K562 (cell line): ENCODE measurements at regions not wholly inside any gene's neighbourhood (a gene's known extent, or its start where the extent isn't known, plus 50 kb on each side); places are given as distances from the start of the nearest gene placed in this dataset.

Source experiments
- ATAC-seq: fragments of 200-7000 bp; cut with Tn5 transposase; 3 replicates; pipeline ENCODE4 v1.9.1; 2020; ENCODE audit warnings: moderate library complexity
- BruUV-seq: library from RNA; stranded (reverse); fragments of 400-500 nt; replicated peaks from 2 replicates; lab custom pipeline; 2021; lab: Mats Ljungman, UMichigan
- CTCF ChIA-PET: fragments of 300-600 bp; formaldehyde crosslinking; extraction: SDS; loops from one replicate; lab custom pipeline; 2021; ENCODE audit warnings: low intra/inter-chr PET ratio; lab: Yijun Ruan, JAX
- POLR2A ChIA-PET: fragments of 300-600, 350-650 bp; sonication (Branson Sonifier 250); formaldehyde crosslinking; extraction: SDS; loops from one replicate; lab custom pipeline; 2021; ENCODE audit warnings: antibody characterized with exemption, inconsistent platforms; lab: Yijun Ruan, JAX
- DNase-seq, 4 experiments: peaks; one replicate each; pipeline versions ENCODE4 v3.0.0 to v3.0.0-alpha.2; 2011 to 2018; ENCODE audit warnings: low spot score in 3 of 4, mixed read lengths in 3 of 4; ENCODE audit errors: extremely low read depth in 1 of 4
- FAIRE-seq: peaks from 2 replicates; lab custom pipeline; 2011; peaks lifted over from hg19 to GRCh38; lab: Jason Lieb, UNC
- H2AFZ ChIP-seq: 2 replicates; pipeline ENCODE4 v1.6.0; 2011; ENCODE audit warnings: low read depth, low read length, control low read depth, inconsistent platforms
- H3K27ac ChIP-seq: fragments of 200-600 bp; 3 replicates; pipeline ENCODE4 v1.8.0; 2011; ENCODE audit warnings: low read depth, mild to moderate bottlenecking, control low read depth, inconsistent platforms, low read length, moderate library complexity, mixed read lengths; ENCODE audit errors: extremely low read depth
- H3K27me3 ChIP-seq, 2 experiments: fragments of 300-600 bp in 1 of 2; 2 replicates in 1 of 2; 3 replicates in 1 of 2; pipeline versions ENCODE4 v1.6.0 to v1.8.0; 2011; ENCODE audit warnings: inconsistent platforms in 2 of 2, low read length in 2 of 2, mild to moderate bottlenecking in 1 of 2, mixed read lengths in 1 of 2, moderate library complexity in 1 of 2; ENCODE audit not compliant: control insufficient read depth in 2 of 2, insufficient read depth in 2 of 2
- H3K36me3 ChIP-seq: fragments of 300-600 bp; 3 replicates; pipeline ENCODE4 v1.8.0; 2011; ENCODE audit warnings: mild to moderate bottlenecking, low read length, inconsistent platforms; ENCODE audit not compliant: control insufficient read depth, insufficient read depth
- H3K4me1 ChIP-seq, 2 experiments: fragments of 200-600 bp in 1 of 2; replicated peaks in 1 of 2; 2 replicates in 1 of 2; 3 replicates in 1 of 2; pipeline versions ENCODE4 v1.5.1 to v1.8.0; 2011; ENCODE audit warnings: inconsistent platforms in 2 of 2, low read length in 2 of 2, mild to moderate bottlenecking in 1 of 2, mixed read lengths in 1 of 2, moderate library complexity in 1 of 2; ENCODE audit not compliant: control insufficient read depth in 2 of 2, insufficient read depth in 2 of 2
- H3K4me2 ChIP-seq: 2 replicates; pipeline ENCODE4 v1.6.1; 2011; ENCODE audit warnings: low read length, control low read depth, inconsistent platforms, mixed read lengths; ENCODE audit not compliant: insufficient read depth
- H3K4me3 ChIP-seq: fragments of 200-600 bp; sonication (generic), shearing (Covaris generic); 2 replicates; pipeline ENCODE4 v1.5.1; 2016; ENCODE audit warnings: control low read depth, inconsistent platforms
- H3K79me2 ChIP-seq: fragments of 200-600 bp; 3 replicates; pipeline ENCODE4 v1.8.0; 2011; ENCODE audit warnings: low read length, inconsistent platforms; ENCODE audit not compliant: control insufficient read depth, insufficient read depth
- H3K9ac ChIP-seq, 2 experiments: 2 replicates each; pipeline versions ENCODE4 v1.6.0 to v1.6.1; 2011; ENCODE audit warnings: low read depth in 2 of 2, low read length in 2 of 2, control low read depth in 1 of 2, inconsistent platforms in 1 of 2, mild to moderate bottlenecking in 1 of 2, mixed read lengths in 1 of 2; ENCODE audit not compliant: insufficient read depth in 1 of 2
- H3K9me1 ChIP-seq: one replicate; pipeline ENCODE4 v1.6.0; 2011; ENCODE audit warnings: inconsistent platforms, mild to moderate bottlenecking, low read length, moderate library complexity; ENCODE audit not compliant: control insufficient read depth, insufficient read depth
- H3K9me3 ChIP-seq: replicated peaks from 2 replicates; pipeline ENCODE4 v1.5.1; 2011; ENCODE audit warnings: low read depth, low read length, inconsistent platforms; ENCODE audit not compliant: control insufficient read depth, insufficient read depth
- H4K20me1 ChIP-seq: replicated peaks from 2 replicates; pipeline ENCODE4 v1.6.1; 2011; ENCODE audit warnings: low read length, inconsistent platforms, mixed read lengths; ENCODE audit not compliant: control insufficient read depth, insufficient read depth
- CBFA2T3 ChIP-seq: fragments of 450-650 bp; IDR thresholded peaks from 2 replicates; pipeline ENCODE4 v1.6.1; 2017
- CBX5 ChIP-seq: IDR thresholded peaks from 2 replicates; pipeline ENCODE4 v1.6.1; 2014; ENCODE audit warnings: low read depth, borderline replicate concordance
- ETV6 ChIP-seq, 3 experiments: fragments of 150-350 bp in 1 of 3; sonication (generic) in 1 of 3; formaldehyde crosslinking in 1 of 3; IDR thresholded peaks; 2 replicates each; pipeline versions ENCODE4 v1.6.1 to v1.8.0; 2014 to 2022; ENCODE audit warnings: borderline replicate concordance in 2 of 3, low read depth in 2 of 3, antibody characterized with exemption in 1 of 3, low read length in 1 of 3, mild to moderate bottlenecking in 1 of 3, missing genetic modification reagents in 1 of 3
- GATA2 ChIP-seq: sonication (generic); formaldehyde crosslinking; IDR thresholded peaks from 2 replicates; pipeline ENCODE4 v1.4.0; 2020; ENCODE audit warnings: mild to moderate bottlenecking, missing genetic modification reagents
- HNRNPUL1 ChIP-seq: fragments of 200-400 bp; formaldehyde crosslinking; IDR thresholded peaks from 2 replicates; pipeline ENCODE4 v1.6.1; 2017; ENCODE audit warnings: low read length
- MAZ ChIP-seq, 2 experiments: fragments of 450-650 bp in 1 of 2; sonication (generic) in 1 of 2; formaldehyde crosslinking; IDR thresholded peaks in 1 of 2; conservative IDR thresholded peaks in 1 of 2; 2 replicates each; pipeline versions ENCODE4 v1.4.0 to v1.5.0; 2020; ENCODE audit warnings: mild to moderate bottlenecking in 1 of 2, missing genetic modification reagents in 1 of 2
- NFIC ChIP-seq: fragments of 450-650 bp; IDR thresholded peaks from 2 replicates; pipeline ENCODE4 v1.6.1; 2017; ENCODE audit warnings: mild to moderate bottlenecking, inconsistent platforms
- SAFB2 ChIP-seq: fragments of 200-400 bp; formaldehyde crosslinking; IDR thresholded peaks from 2 replicates; pipeline ENCODE4 v1.6.1; 2018; ENCODE audit warnings: borderline replicate concordance, low read length, low read depth, moderate library complexity; ENCODE audit not compliant: severe bottlenecking
- TAF1 ChIP-seq: IDR thresholded peaks from 2 replicates; pipeline ENCODE4 v1.6.1; 2011; ENCODE audit warnings: mild to moderate bottlenecking, low read length, moderate library complexity; ENCODE audit not compliant: insufficient read depth, control insufficient read depth, severe bottlenecking; ENCODE audit errors: extremely low read depth
- TAL1 ChIP-seq: fragments of 450-650 bp; IDR thresholded peaks from 2 replicates; pipeline ENCODE4 v1.6.1; 2016; ENCODE audit warnings: mild to moderate bottlenecking
- U2AF2 ChIP-seq: fragments of 200-400 bp; formaldehyde crosslinking; optimal IDR thresholded peaks from 2 replicates; pipeline ENCODE3; 2017; ENCODE audit warnings: low read depth, mild to moderate bottlenecking, low read length
- XRCC3 ChIP-seq: fragments of 450-650 bp; IDR thresholded peaks from 2 replicates; pipeline ENCODE4 v1.6.1; 2017; ENCODE audit warnings: mild to moderate bottlenecking, moderate library complexity
- ZBTB49 ChIP-seq: sonication (generic); formaldehyde crosslinking; IDR thresholded peaks from 2 replicates; pipeline ENCODE4 v1.8.0; 2022; ENCODE audit warnings: missing genetic modification reagents, mild to moderate bottlenecking, borderline replicate concordance
- ZNF134 ChIP-seq: fragments of 250-450 bp; sonication (Bioruptor Pico); conservative IDR thresholded peaks from 2 replicates; pipeline ENCODE4 v1.4.0; 2020
- ZNF146 ChIP-seq: IDR thresholded peaks from one replicate; pipeline ENCODE4 v1.6.1; 2018; ENCODE audit warnings: missing compliant biosample characterization; ENCODE audit not compliant: unreplicated experiment
- ZNF174 ChIP-seq: fragments of 250-450 bp; sonication (Bioruptor Pico); IDR thresholded peaks from 2 replicates; pipeline ENCODE4 v1.4.0; 2020; ENCODE audit warnings: mild to moderate bottlenecking
- ZNF280B ChIP-seq: fragments of 250-450 bp; sonication (Bioruptor Pico); IDR thresholded peaks from 2 replicates; pipeline ENCODE4 v1.5.1; 2021; ENCODE audit warnings: mild to moderate bottlenecking
- ZNF785 ChIP-seq: fragments of 250-450 bp; sonication (Bioruptor Pico); IDR thresholded peaks from 2 replicates; pipeline ENCODE4 v1.4.0; 2020; ENCODE audit warnings: mild to moderate bottlenecking
- WGBS: fragments of 100-300 bp; shearing (Covaris generic); methylation state at CpG from one replicate; pipeline ENCODE4 v1.1.6; 2016; ENCODE audit warnings: low coverage, mixed read lengths; ENCODE audit not compliant: insufficient coverage; ENCODE audit errors: missing lambda C conversion rate; 5-methylcytosine and 5-hydroxymethylcytosine counted together
- in situ Hi-C: fragments of 300-500 bp; cut with MboI; formaldehyde crosslinking; loops from 4 replicates; pipeline ENCODE4 v1.15.0; 2018; ENCODE audit warnings: inconsistent platforms, mixed read lengths
- intact Hi-C: fragments of 100-400 bp; cut with micrococcal nuclease; formaldehyde crosslinking; loops from 2 replicates; pipeline ENCODE4 v1.14.2; 2022

GRCh38 chr4:187179086-187180058 is 455.7 kb upstream of the FAT1 start (continued):
- TF ChIP-seq ZNF785 (CRISPR knock-in tag) (no peak), ZNF174 (CRISPR knock-in tag) (no peak), GATA2 (CRISPR knock-in tag) (no peak), ZNF134 (CRISPR knock-in tag) (no peak), MAZ (CRISPR knock-in tag; conservative IDR thresholded peaks at IDR 0.05 in 1 of 2, IDR thresholded peaks at IDR 0.05 in 1 of 2) (no peak), NFIC (no peak), SAFB2 (no peak)

GRCh38 chr4:187181054-187181453 is 457.4 kb upstream of the FAT1 start:
- no peak for ATAC-seq
- no peaks in the 10 kb centered on the region for H3K4me1 ChIP-seq
- no peaks in the 10 kb centered on the region for H4K20me1 ChIP-seq
- CTCF ChIA-PET: no interaction called here
- H3K9me3 ChIP-seq: no peaks in the 10 kb centered on the region
- no peak for DNase-seq
- H3K9ac ChIP-seq: no peak overlapping the region
- H3K4me3 ChIP-seq: no peak overlapping the region
- BruUV-seq: no TSS peak
- peaks cover 0 to 12% of the 10 kb centered on the region in 2 experiments; a peak in 1 of 5 replicates for H3K27me3 ChIP-seq
- no peaks in the 10 kb centered on the region for H3K36me3 ChIP-seq
- in situ Hi-C loops: no loop called here
- intact Hi-C loops: no loop called here
- H3K27ac ChIP-seq: no peak overlapping the region
- POLR2A ChIA-PET: no interaction called here
- no peaks in the 10 kb centered on the region for H3K79me2 ChIP-seq
- WGBS: 0% methylated on average over 6 of the region's 6 CpGs
- no peak overlapping the region for H3K4me2 ChIP-seq
- no peaks in the 10 kb centered on the region for H3K9me1 ChIP-seq
- no peak overlapping the region for H2AFZ ChIP-seq
- FAIRE-seq: no peak
- TF ChIP-seq HNRNPUL1 (no peak), ETV6 (IDR thresholded peaks at IDR 0.05; ENCODE audit: borderline replicate concordance in 1 of 2, low read depth in 2 of 2, low read length in 1 of 2) (no peak), ETV6 (CRISPR knock-in tag; IDR thresholded peaks at IDR 0.05; ENCODE audit: borderline replicate concordance) (no peak), ZNF280B (no peak), U2AF2 (no peak), XRCC3 (no peak), ZBTB49 (CRISPR knock-in tag) (no peak), TAL1 (no peak), ZNF146 (CRISPR knock-in tag) (no peak), CBFA2T3 (no peak), TAF1 (no peak), CBX5 (no peak)
